ENCODE measurements at regions not wholly inside any gene's neighbourhood (a gene's known extent, or its start where the extent isn't known, plus 50 kb on each side); places are given as distances from the start of the nearest gene placed in this dataset.

GRCh38 chr11:59012398-59013265 lies 73.3 kb downstream of the GLYATL1 start:
- TF ChIP-seq CTCF (conservative IDR thresholded peaks at IDR 0.05; ENCODE audit: low read depth, low read length) (no peak), EZH2 (IDR thresholded peaks at IDR 0.05; ENCODE audit: borderline replicate concordance, low read depth, low read length, poor library complexity, severe bottlenecking) (no peak)

All from A673 (cell line).